Spleen (tissue), 11 donors: ENCODE measurements at regions not wholly inside any gene's neighbourhood (a gene's known extent, or its start where the extent isn't known, plus 50 kb on each side); places are given as distances from the start of the nearest gene placed in this dataset.

ENCODE experiments used
- DNase-seq: peaks from one replicate; pipeline ENCODE4 v3.0.0-alpha.2; 2020
- H3K27ac ChIP-seq, 8 donors: fragments of 200-600 bp; sonication (generic) in 7 of 8; 1 replicate in 4 of 8; 2 replicates in 4 of 8; pipeline versions ENCODE4 v1.5.0 to v1.8.0; 2016 to 2021; ENCODE audit warnings: inconsistent platforms in 4 of 8, mild to moderate bottlenecking in 4 of 8, moderate library complexity in 1 of 8
- H3K27me3 ChIP-seq, 7 donors: fragments of 200-600 bp; sonication (generic) in 6 of 7; replicated peaks in 1 of 7; 1 replicate in 4 of 7; 2 replicates in 3 of 7; pipeline versions ENCODE4 v1.5.0 to v1.8.0; 2016 to 2021; ENCODE audit warnings: inconsistent platforms in 3 of 7, mild to moderate bottlenecking in 1 of 7
- H3K36me3 ChIP-seq, 6 donors: fragments of 200-600 bp; sonication (generic) in 5 of 6; 1 replicate in 4 of 6; 2 replicates in 2 of 6; pipeline versions ENCODE4 v1.5.0 to v1.8.0; 2016 to 2021; ENCODE audit warnings: inconsistent platforms in 2 of 6
- H3K4me1 ChIP-seq, 6 donors: fragments of 200-600 bp; sonication (generic) in 5 of 6; 1 replicate in 3 of 6; 2 replicates in 3 of 6; pipeline versions ENCODE4 v1.5.0 to v1.8.0; 2016 to 2021; ENCODE audit warnings: inconsistent platforms in 3 of 6
- H3K4me3 ChIP-seq, 8 donors: fragments of 200-600 bp; sonication (generic) in 7 of 8; 1 replicate in 4 of 8; 2 replicates in 4 of 8; pipeline versions ENCODE4 v1.5.0 to v1.8.0; 2016 to 2021; ENCODE audit warnings: inconsistent platforms in 4 of 8, mild to moderate bottlenecking in 4 of 8, moderate library complexity in 2 of 8
- H3K9me3 ChIP-seq, 8 donors: fragments of 200-600 bp; sonication (generic) in 7 of 8; 1 replicate in 4 of 8; 2 replicates in 4 of 8; pipeline versions ENCODE4 v1.5.0 to v1.8.0; 2016 to 2021; ENCODE audit warnings: inconsistent platforms in 4 of 8
- POLR2A ChIP-seq, 3 donors: fragments of 450-650 bp; IDR thresholded peaks; one replicate each; pipeline ENCODE4 v1.5.1; 2017; ENCODE audit warnings: antibody characterized with exemption in 3 of 3, mild to moderate bottlenecking in 1 of 3
- POLR2AphosphoS5 ChIP-seq, 3 donors: sonication (generic); formaldehyde crosslinking; IDR thresholded peaks; one replicate each; pipeline ENCODE4 v1.5.1; 2017; ENCODE audit warnings: antibody characterized with exemption in 3 of 3
- WGBS, 5 donors: extraction: QIAGEN DNeasy Blood & Tissue Kit in 3 of 5; methylation state at CpG; one replicate each; pipeline versions ENCODE4 v1.1.5 to v1.1.7; 2013 to 2018; 5-methylcytosine and 5-hydroxymethylcytosine counted together
- intact Hi-C: fragments of 100-400 bp; cut with DNase I; formaldehyde crosslinking; loops from one replicate; pipeline ENCODE4 v1.15.0; 2023; ENCODE audit warnings: low total_unique reads
- TF ChIP-seq, protein P1 (sequence below), 11 experiments: fragments of 200-600 bp in 7 of 11; fragments of 450-650 bp in 4 of 11; sonication (generic) in 4 of 11; IDR thresholded peaks in 8 of 11; conservative IDR thresholded peaks in 3 of 11; 1 replicate in 7 of 11; 2 replicates in 4 of 11; pipeline versions ENCODE4 v1.4.0 to v1.8.0; 2016 to 2021; ENCODE audit warnings: antibody characterized with exemption in 11 of 11, inconsistent platforms in 4 of 11, mild to moderate bottlenecking in 1 of 11
- donor health status: healthy with polysubstance abuse.
- donor health status: DM: no; HTN: no; CAD: no; lungs with moderate emphysema.
- donor health status: DM: no; HTN: no; CAD: no.
- donor health status: Bipolar disorder and iron deficiency.
- donor health status: healthy.
- donor health status: DM: no; HTN: no; CAD: no.
- donor health status: DM: yes; HTN: yes; CAD: no.

GRCh38 chr3:90036939-90037469 lies 929.6 kb downstream of the EPHA3 start:
- no peak for DNase-seq
- no peaks in the 10 kb centered on the region for H3K9me3 ChIP-seq
- TF ChIP-seq POLR2A (IDR thresholded peaks at IDR 0.05) (no peak), POLR2AphosphoS5 (IDR thresholded peaks at IDR 0.05) (no peak)
- TF ChIP-seq, protein P1, sequence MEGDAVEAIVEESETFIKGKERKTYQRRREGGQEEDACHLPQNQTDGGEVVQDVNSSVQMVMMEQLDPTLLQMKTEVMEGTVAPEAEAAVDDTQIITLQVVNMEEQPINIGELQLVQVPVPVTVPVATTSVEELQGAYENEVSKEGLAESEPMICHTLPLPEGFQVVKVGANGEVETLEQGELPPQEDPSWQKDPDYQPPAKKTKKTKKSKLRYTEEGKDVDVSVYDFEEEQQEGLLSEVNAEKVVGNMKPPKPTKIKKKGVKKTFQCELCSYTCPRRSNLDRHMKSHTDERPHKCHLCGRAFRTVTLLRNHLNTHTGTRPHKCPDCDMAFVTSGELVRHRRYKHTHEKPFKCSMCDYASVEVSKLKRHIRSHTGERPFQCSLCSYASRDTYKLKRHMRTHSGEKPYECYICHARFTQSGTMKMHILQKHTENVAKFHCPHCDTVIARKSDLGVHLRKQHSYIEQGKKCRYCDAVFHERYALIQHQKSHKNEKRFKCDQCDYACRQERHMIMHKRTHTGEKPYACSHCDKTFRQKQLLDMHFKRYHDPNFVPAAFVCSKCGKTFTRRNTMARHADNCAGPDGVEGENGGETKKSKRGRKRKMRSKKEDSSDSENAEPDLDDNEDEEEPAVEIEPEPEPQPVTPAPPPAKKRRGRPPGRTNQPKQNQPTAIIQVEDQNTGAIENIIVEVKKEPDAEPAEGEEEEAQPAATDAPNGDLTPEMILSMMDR (IDR thresholded peaks at IDR 0.05 in 8 of 11, conservative IDR thresholded peaks at IDR 0.05 in 3 of 11) = no peak
- H3K27ac ChIP-seq = no peak overlapping the region
- H3K4me1 ChIP-seq = no peaks in the 10 kb centered on the region
- no peak overlapping the region for H3K4me3 ChIP-seq
- 72 to 88% (median 82%) methylated on average over 1 of the region's 1 CpG for WGBS, 5 donors
- H3K27me3 ChIP-seq = no peaks in the 10 kb centered on the region
- no peaks in the 10 kb centered on the region for H3K36me3 ChIP-seq
- intact Hi-C loops = no loop called here

DNA sequence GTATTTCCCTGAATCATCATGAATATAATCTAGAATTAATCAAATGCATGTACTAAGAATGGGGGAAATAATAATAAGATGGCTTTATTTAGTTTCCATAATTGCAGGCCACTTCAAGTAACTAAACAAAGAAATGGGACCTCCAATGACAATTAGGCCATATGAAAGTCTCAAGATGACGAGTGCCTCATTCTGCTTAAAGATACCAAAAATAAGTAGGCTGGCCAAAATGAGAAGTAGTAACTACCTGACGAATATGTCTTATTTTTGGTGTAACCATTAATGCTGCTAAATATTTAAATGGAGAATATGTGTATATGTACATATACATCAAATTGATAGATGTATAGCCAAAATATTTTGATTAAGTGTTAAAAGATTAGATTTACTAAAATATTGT lies 932.6 kb downstream of the EPHA3 start:
- TF ChIP-seq POLR2A (IDR thresholded peaks at IDR 0.05) (no peak), POLR2AphosphoS5 (IDR thresholded peaks at IDR 0.05) (no peak)
- TF ChIP-seq, protein P1 (IDR thresholded peaks at IDR 0.05 in 8 of 11, conservative IDR thresholded peaks at IDR 0.05 in 3 of 11) = no peak
- intact Hi-C loops = no loop called here
- no peaks in the 10 kb centered on the region for H3K9me3 ChIP-seq
- no peaks in the 10 kb centered on the region for H3K27me3 ChIP-seq
- H3K4me1 ChIP-seq = no peaks in the 10 kb centered on the region
- WGBS, 5 donors = 63 to 83% (median 76%) methylated on average over 2 of the region's 2 CpGs
- H3K27ac ChIP-seq = no peak overlapping the region
- no peak for DNase-seq
- H3K36me3 ChIP-seq = no peaks in the 10 kb centered on the region
- no peak overlapping the region for H3K4me3 ChIP-seq

- Histone ChIP-seq H3K27ac (no peak overlapping the region), H3K36me3 (no peaks in the 10 kb centered on the region), H3K9me3 (no peaks in the 10 kb centered on the region), H3K27me3 (no peaks in the 10 kb centered on the region), H3K4me3 (no peak overlapping the region), H3K4me1 (no peaks in the 10 kb centered on the region)
- TF ChIP-seq POLR2AphosphoS5 (IDR thresholded peaks at IDR 0.05) (no peak), POLR2A (IDR thresholded peaks at IDR 0.05) (no peak)
- TF ChIP-seq, protein P1 (IDR thresholded peaks at IDR 0.05 in 8 of 11, conservative IDR thresholded peaks at IDR 0.05 in 3 of 11) = no peak
- DNase-seq = no peak
- intact Hi-C loops = no loop called here
- 25 to 32% (median 29%) methylated on average over 3 of the region's 3 CpGs for WGBS, 5 donors
Measured at GRCh38 chr3:90040554-90040953, 933.1 kb downstream of the EPHA3 start.

DNA sequence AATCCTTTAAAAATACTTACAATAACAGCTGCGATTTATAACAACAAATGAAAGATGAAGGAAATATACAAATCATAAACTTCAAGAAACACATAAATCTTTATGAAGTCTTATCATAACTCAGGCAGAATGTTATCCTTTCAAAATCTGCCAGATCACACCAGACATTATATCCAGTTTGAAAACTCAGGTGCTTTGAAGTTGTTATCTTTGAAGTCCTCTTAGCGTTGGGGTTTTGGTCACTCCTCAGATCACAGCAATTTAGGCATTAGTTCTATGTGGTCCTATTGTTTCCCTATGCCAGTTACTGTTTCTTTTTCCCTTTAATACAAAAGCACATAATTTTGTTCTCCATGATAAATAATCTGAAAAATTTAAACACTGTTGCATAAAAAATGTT lies 934.6 kb downstream of the EPHA3 start:
- Histone ChIP-seq H3K4me1 (no peaks in the 10 kb centered on the region), H3K4me3 (no peak overlapping the region), H3K27me3 (no peaks in the 10 kb centered on the region), H3K36me3 (no peaks in the 10 kb centered on the region), H3K27ac (no peak overlapping the region), H3K9me3 (no peaks in the 10 kb centered on the region)
- 51 to 58% (median 54%) methylated on average over 2 of the region's 2 CpGs for WGBS, 5 donors
- TF ChIP-seq, protein P1 (IDR thresholded peaks at IDR 0.05 in 8 of 11, conservative IDR thresholded peaks at IDR 0.05 in 3 of 11) = no peak
- TF ChIP-seq POLR2AphosphoS5 (IDR thresholded peaks at IDR 0.05) (no peak), POLR2A (IDR thresholded peaks at IDR 0.05) (no peak)
- intact Hi-C loops = no loop called here
- DNase-seq = no peak
